NT2/D1 (cell line): ENCODE measurements at regions not wholly inside any gene's neighbourhood (a gene's known extent, or its start where the extent isn't known, plus 50 kb on each side); places are given as distances from the start of the nearest gene placed in this dataset.
"Not testable (repeated sequence)": the region's sequence is repeated elsewhere in the genome, so short reads cannot be mapped to it uniquely, and the experiment has no call there.

Experiments used
- DNase-seq: peaks from one replicate; pipeline ENCODE4 v3.0.0-alpha.2; 2011; ENCODE audit warnings: low read depth, low spot score
- H3K27me3 ChIP-seq: 2 replicates; pipeline ENCODE4 v1.6.0; 2011; ENCODE audit warnings: mild to moderate bottlenecking; ENCODE audit not compliant: insufficient read length, insufficient read depth
- H3K36me3 ChIP-seq: 2 replicates; pipeline ENCODE4 v1.6.1; 2011; ENCODE audit warnings: mild to moderate bottlenecking, low read length, mixed read lengths; ENCODE audit not compliant: insufficient read depth, insufficient read length
- H3K4me1 ChIP-seq: 2 replicates; pipeline ENCODE4 v1.5.1; 2011; ENCODE audit not compliant: insufficient read depth, insufficient read length
- H3K4me3 ChIP-seq: 2 replicates; pipeline ENCODE4 v1.5.1; 2011; ENCODE audit warnings: low read depth; ENCODE audit not compliant: insufficient read length
- H3K9ac ChIP-seq: 2 replicates; pipeline ENCODE4 v1.6.0; 2011; ENCODE audit warnings: low read depth; ENCODE audit not compliant: insufficient read length
- H3K9me3 ChIP-seq: 2 replicates; pipeline ENCODE4 v1.5.1; 2011; ENCODE audit warnings: mild to moderate bottlenecking, low read length; ENCODE audit not compliant: insufficient read depth
- SUZ12 ChIP-seq: IDR thresholded peaks from 2 replicates; pipeline ENCODE4 v1.6.1; 2011; ENCODE audit not compliant: insufficient read length, insufficient read depth; ENCODE audit errors: extremely low read depth
- YY1 ChIP-seq: IDR thresholded peaks from 2 replicates; pipeline ENCODE4 v1.6.1; 2011; ENCODE audit not compliant: insufficient read length, insufficient read depth
- ZNF274 ChIP-seq: IDR thresholded peaks from 2 replicates; pipeline ENCODE4 v1.6.1; 2011; ENCODE audit warnings: mild to moderate bottlenecking, low read depth, low read length

DNA sequence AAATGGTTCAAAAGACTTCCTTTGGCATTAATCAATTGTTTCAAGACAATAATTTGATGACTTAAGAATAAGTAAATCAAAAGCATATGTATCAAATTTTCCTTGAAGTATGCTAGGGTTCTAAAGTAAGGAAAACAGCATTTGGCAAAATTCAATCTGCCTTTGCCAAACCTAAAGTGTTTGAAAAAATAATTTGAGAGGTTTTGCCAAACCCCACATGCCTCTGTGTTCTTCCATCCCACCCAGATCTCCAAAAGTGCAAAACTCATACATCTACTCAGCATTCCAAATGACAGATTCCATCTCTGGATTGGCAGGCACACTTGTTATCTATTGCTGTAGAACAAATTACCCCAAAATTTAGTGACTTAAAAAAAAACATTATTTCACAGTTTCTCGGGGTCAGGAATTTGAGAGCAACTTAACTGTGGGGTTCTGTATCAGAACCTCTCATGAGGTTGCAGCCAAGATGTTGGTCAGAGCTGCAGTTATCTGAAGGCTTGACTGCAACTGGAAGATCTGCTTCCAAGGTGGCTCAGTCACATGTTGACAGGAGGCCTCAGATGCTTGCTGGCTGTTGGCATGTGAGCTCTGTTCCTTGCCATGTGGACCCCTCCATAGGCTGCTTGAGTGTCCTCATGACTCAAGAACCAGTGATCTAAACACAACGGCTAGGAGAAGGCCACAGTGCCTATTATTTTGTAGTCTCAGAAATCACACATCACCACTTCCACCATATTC, 100.6 kb upstream of the ARHGAP42 start:
- Histone ChIP-seq H3K9me3 (no peaks in the 10 kb centered on the region), H3K4me1 (no peaks in the 10 kb centered on the region), H3K4me3 (no peak overlapping the region), H3K9ac (no peak overlapping the region), H3K36me3 (no peaks in the 10 kb centered on the region), H3K27me3 (no peaks in the 10 kb centered on the region)
- DNase-seq = no peak
- TF ChIP-seq SUZ12 (no peak), ZNF274 (no peak), YY1 (no peak)

DNA sequence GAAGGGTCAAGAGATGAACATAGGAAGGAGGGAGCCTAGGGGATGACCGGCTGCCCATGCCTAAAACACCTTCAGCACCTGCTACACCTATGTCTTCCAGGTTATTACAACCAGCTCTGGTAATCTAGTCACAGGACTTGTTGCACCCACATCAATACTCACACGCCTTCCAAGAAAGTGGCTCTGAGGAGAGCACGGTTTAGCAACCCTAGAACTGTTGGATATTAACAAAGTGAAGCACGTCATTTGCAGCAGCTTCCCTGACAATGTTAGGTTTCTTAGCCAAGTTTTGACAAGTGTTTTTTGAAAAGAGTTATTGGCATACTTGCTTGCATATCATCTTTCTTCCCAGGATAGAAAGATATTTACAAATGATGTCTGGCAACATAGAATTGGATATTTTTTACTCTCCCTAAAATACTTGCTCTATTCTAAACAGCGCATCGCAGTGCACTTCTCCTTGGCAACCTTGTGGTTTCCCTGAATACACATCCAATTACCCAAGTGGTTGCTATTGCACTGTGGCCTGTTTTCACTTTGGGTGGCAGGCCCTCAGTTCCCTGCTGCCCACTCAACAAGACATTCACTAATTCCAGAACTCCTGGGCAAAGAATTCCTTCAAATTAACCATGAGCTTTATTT, 94.3 kb upstream of the ARHGAP42 start:
- Histone ChIP-seq H3K4me1 (no peaks in the 10 kb centered on the region), H3K4me3 (no peak overlapping the region), H3K9me3 (no peaks in the 10 kb centered on the region), H3K27me3 (no peaks in the 10 kb centered on the region), H3K36me3 (no peaks in the 10 kb centered on the region), H3K9ac (no peak overlapping the region)
- TF ChIP-seq ZNF274 (no peak), SUZ12 (no peak), YY1 (no peak)
- DNase-seq = no peak

DNA sequence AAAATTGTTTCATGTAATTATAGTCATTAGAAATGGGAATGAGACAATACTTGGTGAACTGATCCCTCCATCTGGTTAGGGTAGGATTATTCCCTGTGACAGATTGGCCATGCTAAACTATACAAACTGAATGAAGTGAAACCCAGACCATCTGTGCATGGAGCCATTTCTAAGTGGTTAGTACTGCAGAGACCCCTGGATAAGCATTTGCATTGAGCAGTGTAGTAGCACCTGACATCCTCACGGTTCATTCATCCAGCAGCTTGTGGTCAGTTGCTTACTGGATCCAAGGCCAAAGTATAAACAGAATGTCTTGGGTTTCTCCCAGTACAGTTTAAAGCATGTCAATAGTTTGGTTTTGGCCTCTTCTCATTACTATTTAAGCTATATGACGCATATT, 93.8 kb upstream of the ARHGAP42 start:
- H3K4me1 ChIP-seq = no peaks in the 10 kb centered on the region
- H3K4me3 ChIP-seq = no peak overlapping the region
- H3K36me3 ChIP-seq = no peaks in the 10 kb centered on the region
- H3K9me3 ChIP-seq = no peaks in the 10 kb centered on the region
- H3K9ac ChIP-seq = no peak overlapping the region
- no peaks in the 10 kb centered on the region for H3K27me3 ChIP-seq
- no peak for TF ChIP-seq ZNF274
- TF ChIP-seq YY1 = no peak
- TF ChIP-seq SUZ12 = no peak
- no peak for DNase-seq

DNA sequence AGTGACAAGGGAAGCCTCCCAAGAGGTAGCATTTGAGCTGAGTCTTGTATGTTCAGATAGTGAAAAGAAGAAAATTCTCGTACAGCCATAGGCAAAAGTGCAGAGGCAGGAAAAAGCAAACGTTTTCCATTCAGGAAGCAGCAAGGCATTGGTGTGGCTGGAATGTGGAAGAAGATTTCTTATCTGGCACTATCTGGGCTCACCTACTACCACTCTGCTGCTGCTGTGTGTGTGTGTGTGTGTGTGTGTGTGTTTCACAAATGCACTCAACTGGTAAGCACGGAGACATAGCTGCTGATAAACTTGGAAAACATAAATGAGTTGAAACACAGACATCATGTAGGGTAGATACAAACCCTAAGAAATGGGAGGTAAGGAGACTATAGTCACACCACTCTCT, 92.8 kb upstream of the ARHGAP42 start:
- Histone ChIP-seq H3K9ac (no peak overlapping the region), H3K9me3 (no peaks in the 10 kb centered on the region), H3K27me3 (no peaks in the 10 kb centered on the region), H3K36me3 (no peaks in the 10 kb centered on the region), H3K4me3 (no peak overlapping the region), H3K4me1 (no peaks in the 10 kb centered on the region)
- no peak for DNase-seq
- TF ChIP-seq SUZ12 (no peak), ZNF274 (no peak), YY1 (no peak)

DNA sequence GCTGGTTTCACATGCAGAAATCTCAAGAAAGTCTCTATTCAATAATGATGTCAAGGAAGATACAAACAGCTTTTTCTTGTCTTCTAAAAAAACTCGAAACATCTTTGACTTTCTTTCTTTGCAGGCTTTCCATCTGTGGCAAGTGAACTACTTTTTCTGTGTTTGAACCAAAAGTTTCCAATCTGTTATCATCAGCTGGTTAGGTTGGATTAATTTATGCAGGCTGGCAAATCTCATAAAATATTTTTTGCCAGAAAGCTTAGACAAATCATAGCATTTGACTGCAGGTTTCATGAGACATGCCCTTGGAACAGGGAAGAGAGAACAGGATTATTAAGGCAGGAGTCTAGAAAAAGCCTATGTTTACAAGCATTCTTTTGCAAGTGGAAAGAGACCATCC, 86.1 kb upstream of the ARHGAP42 start:
- no peak for DNase-seq
- peaks cover 3% of the 10 kb centered on the region for H3K4me1 ChIP-seq
- H3K4me3 ChIP-seq = no peak overlapping the region
- H3K9me3 ChIP-seq = no peaks in the 10 kb centered on the region
- H3K9ac ChIP-seq = no peak overlapping the region
- H3K27me3 ChIP-seq = no peaks in the 10 kb centered on the region
- no peak for TF ChIP-seq YY1
- no peak for TF ChIP-seq SUZ12
- no peak for TF ChIP-seq ZNF274
- H3K36me3 ChIP-seq = no peaks in the 10 kb centered on the region

DNA sequence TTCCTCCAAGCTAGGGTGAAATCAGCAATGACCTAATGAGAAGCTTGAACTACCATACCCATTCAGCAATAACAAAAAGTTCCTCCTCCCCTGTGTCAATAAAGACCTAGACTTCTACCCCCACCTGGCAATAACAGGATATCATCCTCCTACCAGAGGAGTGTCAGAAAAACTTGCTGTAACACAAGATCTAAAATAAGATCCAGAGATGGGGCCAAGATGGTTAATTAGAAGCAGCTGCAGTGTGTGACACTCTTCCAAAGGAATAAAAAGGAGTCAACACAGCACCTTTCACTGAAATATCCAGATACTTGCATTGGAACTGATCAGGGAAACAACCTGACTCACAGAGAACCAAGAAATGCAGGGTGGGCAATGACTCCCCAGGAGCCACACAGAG, 84.4 kb upstream of the ARHGAP42 start:
- no peaks in the 10 kb centered on the region for H3K9me3 ChIP-seq
- TF ChIP-seq ZNF274 (no peak), YY1 (no peak), SUZ12 (no peak)
- DNase-seq = no peak
- no peaks in the 10 kb centered on the region for H3K36me3 ChIP-seq
- H3K27me3 ChIP-seq = no peaks in the 10 kb centered on the region
- no peak overlapping the region for H3K9ac ChIP-seq
- no peak overlapping the region for H3K4me3 ChIP-seq
- peaks cover 3% of the 10 kb centered on the region for H3K4me1 ChIP-seq

DNA sequence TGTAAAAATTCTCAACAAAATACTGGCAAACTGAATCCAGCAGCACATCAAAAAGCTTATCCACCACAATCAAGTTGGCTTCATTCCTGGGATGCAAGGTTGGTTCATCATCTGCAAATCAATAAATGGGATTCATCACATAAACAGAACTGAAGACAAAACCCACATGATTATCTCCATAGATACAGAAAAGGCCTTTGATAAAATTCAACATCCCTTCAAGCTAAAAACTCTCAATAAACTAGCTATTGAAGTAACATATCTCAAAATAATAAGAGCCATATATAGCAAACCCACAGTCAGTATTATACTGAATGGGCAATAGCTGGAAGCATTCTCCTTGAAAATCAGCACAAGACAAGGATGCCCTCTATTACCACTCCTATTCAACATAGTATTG, 79.3 kb upstream of the ARHGAP42 start:
- H3K9me3 ChIP-seq, H3K9ac ChIP-seq, H3K27me3 ChIP-seq: not testable (repeated sequence)

DNA sequence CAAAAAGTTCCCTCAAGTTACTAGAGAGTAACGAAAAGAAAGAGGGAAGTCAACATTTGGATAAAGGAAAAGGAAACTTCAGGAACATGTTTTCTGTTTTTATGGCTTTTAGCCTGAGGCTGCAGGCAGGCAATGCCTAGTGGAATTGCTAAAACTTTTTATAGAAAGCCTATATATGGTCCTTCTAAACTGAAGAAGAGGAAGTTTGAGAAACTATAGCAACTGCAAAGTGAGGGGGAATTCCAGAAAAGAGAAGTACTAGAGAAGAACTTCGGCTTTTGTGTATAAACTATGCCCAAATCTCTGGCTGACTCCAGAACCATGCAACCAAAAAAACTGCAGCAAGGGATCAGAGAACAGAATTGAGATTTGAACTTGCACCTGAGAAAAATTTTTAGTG, 74.3 kb upstream of the ARHGAP42 start:
- Histone ChIP-seq H3K4me3 (no peak overlapping the region), H3K36me3 (no peaks in the 10 kb centered on the region), H3K27me3 (no peaks in the 10 kb centered on the region), H3K9me3 (no peaks in the 10 kb centered on the region), H3K4me1 (no peaks in the 10 kb centered on the region), H3K9ac (no peak overlapping the region)
- TF ChIP-seq YY1 (no peak), SUZ12 (no peak), ZNF274 (no peak)
- DNase-seq = no peak

More for the DNA sequence above, 79.3 kb upstream of the ARHGAP42 start:
- not testable (repeated sequence) for DNase-seq, H3K4me3 ChIP-seq, H3K4me1 ChIP-seq, H3K36me3 ChIP-seq
